Left forelimb (tissue), 1 donor: ENCODE measurements at regions not wholly inside any gene's neighbourhood (a gene's known extent, or its start where the extent isn't known, plus 50 kb on each side); places are given as distances from the start of the nearest gene placed in this dataset.
A peak's percentile ranks its signal among the peaks of the same experiment; 100 is the strongest.

Source experiments
- DNase-seq: peaks from one replicate; pipeline ENCODE4 v3.0.0-alpha.2; 2018; ENCODE audit warnings: low spot score

DNA sequence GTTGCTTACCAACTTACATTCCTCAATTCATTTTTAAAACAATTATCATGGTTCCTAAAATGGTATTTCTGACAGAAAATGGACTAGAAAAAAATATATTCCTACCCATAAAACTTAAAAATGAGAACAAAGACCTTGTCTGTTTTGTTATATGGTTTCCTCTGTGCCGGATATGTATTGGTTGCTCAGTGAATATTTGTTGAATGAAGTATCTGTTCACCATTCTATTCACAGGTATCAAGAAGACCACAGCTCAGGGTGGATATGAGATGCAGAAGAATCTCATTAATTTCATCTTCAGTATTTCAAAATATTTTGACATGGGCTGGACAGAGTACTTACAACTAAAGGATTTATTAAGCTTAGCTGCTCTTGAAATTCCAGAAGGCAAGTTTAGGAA, 58.1 kb downstream of the TUSC7 start:
- no peak for DNase-seq

DNA sequence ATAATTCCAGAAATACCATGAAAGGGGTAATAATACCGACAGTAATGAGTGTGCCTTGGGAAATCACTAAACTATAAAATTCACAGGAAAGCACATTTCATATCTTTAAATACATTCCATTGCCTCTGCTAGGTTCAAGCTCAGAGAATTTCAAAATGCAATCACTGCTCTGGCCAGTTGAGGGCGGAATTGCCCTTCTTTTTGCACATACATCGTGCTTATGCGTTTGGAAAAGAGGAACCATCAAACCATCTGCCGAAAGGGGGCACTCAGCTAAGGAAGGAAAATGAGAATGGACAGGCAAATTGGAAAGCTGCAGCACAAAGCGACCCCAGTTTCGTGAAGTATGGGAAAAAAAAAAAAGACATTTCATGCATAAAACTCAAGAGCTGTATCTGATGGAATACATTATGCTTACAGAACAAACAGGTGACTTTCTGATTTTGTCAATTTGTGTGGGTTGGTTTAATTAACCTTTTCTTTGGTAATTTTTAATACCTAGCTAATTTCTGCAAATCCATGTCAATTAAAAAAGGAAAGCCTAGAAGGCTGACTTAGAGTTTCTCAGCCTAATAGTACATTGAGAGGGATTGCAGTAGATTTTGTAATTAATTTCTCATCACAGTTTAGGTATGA, 61.4 kb downstream of the TUSC7 start:
- DNase-seq, result peak; percentile 69

DNA sequence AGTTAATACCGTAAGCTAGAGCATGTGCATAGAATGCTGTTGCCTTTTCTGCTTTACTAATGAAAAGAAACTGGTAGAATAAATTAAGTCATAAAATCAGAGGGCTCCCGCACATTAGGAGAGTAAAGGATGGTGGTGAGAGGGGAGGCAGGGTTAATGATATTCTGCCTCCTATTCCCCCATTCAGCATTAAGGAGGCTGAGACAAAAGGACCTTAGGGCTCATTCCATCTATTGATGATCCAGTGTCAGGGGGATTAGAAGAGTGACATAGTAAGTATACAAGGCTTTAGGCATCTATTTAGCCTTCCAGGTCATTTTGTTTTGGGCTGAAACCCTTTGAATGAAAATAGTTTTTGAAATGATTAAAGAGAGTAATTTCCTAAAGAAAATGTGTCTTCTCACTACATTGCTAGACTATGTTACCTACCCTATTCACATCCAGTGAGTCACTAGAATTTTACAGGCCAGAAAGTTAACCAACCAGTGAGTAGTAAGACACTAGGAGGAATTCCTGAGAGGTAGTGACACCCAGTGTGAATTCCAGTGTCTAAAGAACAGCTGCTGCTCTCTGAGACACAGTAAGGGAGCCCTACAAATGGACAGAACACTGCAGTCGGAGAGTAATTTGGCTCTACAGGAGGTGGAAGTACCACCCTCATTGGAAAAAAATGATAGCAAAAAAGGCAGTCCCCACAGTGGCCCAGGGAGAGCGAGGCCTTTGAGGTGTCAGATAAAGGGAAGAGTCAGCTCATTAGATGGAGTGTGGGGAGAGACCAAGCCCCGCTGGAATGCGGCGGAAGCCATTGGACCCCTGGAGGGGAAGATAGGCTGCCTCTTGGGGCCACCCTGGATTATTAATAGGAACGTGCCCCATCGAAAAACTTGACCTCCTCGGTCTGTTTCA, 67.6 kb downstream of the TUSC7 start:
- no peak for DNase-seq

DNA sequence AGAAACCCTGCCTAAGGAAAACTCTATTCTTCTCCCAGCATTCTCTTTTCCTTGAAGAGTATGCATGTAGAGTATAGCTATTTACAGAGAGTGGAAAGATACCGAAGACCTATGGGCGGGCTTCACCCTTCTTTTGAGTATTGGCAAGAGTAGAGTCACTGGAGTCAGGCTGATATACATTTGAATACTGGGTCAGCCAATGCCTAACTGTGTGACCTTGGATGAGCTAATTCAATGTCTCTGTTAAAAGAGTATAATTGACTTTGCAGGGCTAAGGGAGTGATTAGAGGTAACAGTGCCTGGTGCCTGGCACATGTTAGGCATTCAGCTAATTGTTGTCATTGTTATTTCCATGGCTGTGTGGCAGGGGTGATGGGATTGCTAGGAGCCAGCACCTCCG, 75.6 kb downstream of the TUSC7 start:
- DNase-seq, result no peak

DNA sequence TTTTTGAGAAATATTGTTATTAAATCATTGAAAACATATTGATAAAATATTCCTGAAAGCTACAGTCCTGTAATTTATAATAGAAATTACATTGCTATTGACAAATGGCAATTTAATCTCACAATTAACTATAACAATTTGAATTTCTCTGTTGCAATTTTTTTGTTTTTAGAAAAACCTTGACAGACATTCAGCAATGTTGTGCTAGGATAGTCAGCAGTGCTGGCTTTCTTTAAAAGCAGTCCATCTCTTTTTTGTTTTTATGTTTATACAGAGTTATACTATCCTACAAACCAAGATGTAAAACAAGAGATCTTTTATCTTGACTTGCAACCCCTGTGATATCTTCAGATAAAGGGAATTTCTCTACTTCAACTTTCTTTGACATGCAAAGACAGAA, 93.1 kb downstream of the TUSC7 start:
- no peak for DNase-seq

DNA sequence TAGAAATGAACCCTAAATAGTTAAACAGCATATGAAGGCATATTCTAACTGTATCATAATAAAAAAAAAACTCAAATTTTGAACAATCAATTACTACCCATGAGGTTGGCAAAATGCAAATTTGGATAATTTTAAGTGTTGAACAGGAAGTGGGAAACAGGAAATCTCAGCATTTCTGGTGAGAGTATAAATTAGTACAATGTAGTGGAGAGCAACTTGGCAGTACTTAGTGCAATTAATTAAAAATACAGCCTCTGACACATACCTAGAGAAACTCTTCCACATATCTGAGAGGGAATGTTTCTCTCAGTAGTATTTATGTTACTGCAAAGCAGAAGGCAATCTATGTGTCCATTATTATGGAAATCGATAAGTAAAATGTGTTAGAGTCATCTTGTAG, 96.8 kb downstream of the TUSC7 start:
- no peak for DNase-seq

DNA sequence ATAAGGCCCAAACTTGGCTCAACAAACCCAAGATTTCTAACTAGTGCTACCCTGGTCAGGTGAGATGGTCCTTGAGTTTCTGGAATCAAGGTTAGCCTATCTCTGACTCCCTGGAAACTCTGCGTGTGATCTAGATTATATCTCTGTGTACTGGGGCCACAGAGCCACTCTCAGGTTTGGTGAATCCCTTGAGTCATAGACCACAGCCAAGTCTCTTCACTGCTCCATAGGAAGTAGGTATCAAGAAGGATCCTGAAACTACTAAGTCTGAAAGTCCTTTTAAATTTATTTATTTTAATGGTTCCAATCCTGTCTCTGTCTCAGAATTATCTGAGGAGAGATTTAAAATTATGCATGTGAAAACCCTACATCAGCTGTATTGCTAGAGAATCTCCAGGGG, 99.1 kb downstream of the TUSC7 start:
- no peak for DNase-seq

DNA sequence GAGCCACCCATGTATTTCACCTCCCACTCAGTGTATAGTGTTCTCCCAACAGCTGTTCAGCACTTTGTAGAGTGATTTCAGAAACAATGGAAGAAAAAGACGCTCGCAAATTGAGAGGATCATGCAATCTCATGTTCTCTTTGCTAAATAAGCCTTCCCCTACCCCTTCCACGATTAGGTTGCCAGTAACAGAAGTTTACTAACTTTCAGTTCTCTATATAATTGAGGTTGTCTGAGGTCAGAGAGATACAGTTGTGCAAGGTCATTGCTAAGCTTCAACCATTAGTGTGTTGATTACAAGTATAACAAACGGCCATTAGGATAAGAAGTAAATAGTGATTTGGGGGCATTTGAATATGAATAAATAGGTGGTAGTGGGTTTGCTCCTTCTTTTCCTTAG, 99.6 kb downstream of the TUSC7 start:
- DNase-seq, result no peak

DNA sequence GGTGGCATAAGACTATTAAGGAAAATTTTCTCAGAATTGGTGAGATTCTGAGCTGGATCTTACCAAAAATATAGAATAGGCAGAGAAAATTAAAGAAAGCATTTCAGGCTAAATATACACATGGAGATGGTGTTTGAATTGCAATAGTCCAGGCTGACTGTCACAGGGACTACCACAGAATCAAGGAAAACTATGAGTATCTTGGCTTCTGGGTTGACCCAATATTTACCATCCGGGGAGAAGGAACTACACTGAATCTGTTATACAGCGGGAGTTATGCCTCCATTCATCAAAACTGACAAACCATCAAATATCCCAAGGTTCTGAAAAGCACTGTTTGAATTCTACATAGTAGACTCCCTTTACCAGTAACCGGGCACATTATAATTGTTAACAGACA, 102.2 kb downstream of the TUSC7 start:
- DNase-seq, result no peak

DNA sequence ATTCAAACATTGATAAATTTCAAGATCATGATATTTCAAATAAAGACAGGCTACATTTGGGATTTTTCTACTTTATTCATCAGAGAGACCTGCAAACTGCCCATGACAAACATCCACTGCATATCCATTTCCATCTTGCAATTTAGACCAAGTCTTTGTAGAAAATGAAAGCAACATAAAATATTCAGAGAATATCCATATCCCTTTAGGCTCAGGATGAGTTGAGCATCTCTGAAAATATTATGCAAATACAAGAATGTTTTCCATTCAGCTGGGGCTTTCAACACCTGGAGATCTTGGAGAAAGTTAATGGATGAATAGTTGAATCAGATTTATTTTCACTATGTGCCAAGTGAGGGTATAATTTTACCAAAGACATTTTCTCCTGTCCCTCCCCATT, 103.4 kb downstream of the TUSC7 start:
- DNase-seq, result no peak

DNA sequence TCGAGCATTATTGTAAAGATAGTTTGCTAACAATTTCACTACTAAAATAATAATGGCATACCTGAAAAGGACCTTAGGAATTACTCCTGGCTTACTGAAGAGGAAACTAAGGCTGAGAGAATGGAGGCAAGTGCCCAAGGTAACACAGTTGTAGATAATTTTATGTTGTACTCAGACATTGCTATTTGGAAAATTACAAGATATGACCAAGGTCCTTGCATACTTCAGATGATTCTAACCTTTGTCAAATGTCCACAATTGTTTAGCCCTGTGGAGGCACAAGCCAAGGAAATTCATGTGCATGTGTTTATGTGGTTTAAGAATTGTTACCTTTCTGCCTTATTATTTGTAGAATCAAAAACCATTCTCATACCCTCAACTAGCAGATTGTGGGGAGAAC, 105.7 kb downstream of the TUSC7 start:
- DNase-seq, result no peak

DNA sequence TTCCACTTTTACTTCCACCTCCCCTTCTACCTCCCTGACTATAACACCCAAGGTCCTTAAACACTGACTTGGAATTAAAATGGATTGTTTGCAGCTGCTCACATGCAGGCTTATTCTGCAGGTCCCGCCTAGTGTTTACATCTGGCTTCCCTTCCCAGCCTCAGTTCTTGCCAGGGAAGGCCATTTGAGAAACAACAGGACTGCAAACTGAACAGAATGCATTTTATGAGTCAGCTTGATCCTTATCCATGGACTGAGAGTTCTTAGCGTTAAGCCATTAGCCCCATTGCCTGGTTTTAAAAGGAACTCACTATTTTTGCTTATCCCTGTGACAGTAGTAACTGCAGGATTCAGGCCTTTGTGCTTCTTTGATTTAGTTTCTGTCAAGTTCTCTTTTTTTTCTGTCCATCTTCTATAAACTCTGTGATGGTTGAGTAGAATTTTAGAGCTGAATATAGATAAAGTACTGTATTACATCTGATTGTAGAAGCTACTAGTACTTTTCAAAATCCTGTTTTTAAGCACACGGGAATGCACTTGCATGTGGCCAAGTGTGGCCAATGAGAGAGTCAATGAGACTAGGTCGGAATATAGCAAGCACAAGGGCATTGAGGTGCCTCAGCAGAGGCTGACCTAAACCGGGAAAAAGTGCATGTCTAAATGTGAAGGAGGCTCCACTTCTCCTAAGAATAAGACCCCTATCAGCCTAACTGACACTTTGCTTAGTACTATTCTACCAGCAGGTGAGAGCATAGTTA, 106.4 kb downstream of the TUSC7 start:
- DNase-seq, result no peak

DNA sequence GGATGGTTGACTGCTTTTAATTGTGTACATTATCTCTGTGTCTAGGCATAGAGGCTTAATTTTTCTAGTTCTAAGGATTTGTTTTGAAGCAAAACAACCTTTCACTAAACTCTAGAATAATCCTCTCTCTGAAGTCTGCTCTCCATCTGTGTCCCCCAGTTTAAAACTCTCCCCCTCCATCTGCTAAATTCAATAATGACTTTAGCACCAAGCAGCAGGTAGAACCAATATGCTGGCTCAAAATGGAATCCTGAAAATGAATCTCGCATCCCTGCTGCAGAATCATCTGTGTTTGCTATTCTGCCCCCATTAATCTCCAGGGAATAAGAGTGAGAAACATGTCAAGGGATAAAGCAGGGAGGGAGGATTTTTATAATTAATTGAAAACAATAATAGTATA, 111.8 kb downstream of the TUSC7 start:
- DNase-seq, result no peak

DNA sequence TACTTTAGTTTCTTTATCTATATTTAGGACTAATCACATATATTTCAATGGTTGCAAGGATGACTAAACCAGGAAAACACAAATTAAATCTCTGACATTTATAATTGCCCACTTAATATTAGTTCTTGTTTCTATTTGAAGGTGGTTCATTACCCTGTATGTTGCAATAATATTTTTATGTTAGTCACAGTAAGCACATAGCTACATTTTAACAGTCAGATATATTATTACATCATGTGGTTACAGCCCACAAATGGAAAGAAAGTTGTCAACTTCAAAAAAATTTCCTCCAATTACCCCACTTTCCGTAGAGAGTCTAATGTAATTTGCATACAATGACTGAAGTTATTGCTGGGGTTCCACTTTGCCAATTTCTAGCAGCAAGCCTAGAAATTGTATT, 114.6 kb downstream of the TUSC7 start:
- no peak for DNase-seq

DNA sequence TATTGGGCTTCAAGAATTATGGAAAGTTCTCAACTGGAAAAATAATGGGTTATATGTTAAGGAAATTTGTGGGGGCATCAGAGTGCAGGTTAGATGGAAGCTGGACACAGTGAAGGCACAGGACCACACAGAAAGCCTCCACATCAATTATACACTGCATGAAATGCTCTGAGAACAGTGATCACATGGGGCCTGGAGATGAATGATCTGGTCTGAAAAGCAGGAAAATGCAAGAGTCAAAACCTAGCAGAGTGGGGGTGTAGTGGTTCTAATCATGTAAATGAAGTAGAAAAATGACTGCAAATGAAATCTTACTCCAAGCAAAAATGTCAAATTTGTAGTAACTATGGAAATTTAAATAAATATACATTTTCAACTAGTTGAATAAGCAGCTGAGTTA, 123.6 kb downstream of the TUSC7 start:
- no peak for DNase-seq

DNA sequence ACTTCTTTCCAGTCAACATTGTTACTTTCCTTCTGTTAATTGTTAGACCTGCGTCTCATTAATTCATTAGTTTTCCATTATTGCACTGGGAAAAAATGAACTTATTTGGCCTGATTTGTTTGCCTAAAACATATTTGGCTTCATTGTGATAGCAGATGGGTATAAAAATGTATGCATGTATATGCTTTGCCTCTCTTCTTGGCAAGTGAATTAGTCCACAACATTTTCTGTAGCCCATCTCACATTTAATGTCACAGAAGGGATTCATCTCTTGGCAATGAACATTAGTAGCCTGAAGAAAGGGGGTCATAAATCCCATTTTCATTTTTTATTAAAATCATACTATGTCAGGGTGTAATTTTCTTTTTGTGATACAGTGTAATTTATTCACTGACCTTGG, 125.2 kb downstream of the TUSC7 start:
- DNase-seq, result no peak

DNA sequence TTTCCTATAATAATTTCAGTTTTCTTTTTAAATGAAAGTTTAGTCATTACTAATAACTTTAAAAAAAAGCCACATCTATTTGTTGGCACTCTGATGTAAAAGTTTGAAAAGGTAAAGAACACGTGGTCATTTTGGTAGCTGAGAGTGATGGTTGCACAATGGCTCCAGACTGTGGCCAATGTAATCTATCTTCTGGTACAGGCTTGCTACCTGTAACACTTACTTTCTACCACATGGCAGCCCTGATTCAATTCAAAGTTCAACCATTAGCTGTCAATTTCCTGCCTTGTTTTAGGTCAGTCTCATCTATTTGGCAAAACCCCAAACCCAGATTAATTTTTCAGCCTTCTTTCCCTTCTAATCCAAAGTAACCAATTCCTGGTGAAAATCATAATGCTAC, 126.1 kb downstream of the TUSC7 start:
- DNase-seq, result no peak

DNA sequence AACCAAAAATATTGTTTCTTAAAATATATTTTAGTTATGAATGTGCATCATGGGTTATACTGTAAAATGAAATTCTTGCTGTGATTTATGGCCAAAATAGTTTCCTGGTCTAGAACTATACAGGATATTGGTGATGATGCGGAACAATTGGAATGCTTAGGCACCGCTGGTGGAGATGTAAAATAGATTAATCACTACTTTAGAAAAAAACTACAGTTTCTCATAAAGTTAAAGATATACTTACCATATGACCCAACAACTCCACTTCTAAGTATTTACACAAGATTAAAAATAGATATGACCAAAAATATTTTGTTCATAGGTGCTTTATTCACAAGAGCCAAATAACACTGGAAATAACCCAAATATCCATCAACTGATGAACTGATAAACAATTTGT, 126.7 kb downstream of the TUSC7 start:
- no peak for DNase-seq

DNA sequence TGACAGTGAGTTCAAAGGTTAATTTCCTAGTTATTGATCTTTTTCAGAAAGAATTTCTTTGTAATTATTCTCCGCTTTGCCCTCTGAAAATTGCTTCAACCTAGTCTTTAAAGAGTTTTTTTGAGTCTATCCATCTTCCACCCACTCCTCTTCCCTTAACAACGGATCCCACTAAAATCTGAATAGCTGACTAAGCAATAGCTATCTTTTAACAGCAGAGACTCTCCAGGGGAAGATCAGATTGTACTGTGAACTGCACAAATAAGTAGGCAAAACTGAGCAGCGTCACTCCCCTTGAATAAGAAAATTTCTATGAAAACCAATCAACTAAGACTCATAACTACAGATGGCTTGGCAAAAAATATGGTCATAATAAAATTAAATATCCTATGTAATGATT, 127.9 kb downstream of the TUSC7 start:
- DNase-seq, result no peak

DNA sequence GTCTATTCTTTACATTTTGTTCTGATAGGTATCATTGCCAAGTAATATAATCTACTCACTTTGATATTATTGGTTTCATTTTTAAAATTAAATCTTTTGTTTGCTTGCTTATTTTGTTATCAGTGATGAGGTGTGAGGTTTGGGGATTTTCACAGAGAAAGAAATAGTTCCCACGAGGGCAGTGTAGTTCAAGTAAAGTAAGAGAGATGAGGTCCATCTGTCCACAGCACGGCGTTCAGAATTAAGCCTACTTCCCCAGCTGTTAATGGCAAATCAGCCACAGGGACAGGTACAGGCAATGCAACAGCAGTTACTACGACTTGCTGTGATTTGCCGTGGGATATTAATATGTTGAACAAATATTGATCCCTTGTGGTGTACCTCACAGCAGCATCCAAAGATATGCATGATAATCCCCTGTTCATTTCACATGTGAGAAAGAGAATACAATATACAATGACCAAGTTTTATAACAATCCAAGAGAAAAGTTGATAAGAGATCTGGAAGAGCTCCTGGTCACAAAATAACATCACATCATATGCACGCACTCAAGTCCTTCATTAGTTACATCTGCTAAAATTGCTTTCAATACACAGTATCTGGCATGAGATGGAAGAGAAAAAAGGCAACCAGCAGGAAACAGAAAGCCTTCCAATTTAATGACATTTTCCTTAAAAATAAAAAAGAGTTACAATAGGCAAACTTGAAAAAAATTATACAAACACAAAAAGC, 131.6 kb downstream of the TUSC7 start:
- no peak for DNase-seq

DNA sequence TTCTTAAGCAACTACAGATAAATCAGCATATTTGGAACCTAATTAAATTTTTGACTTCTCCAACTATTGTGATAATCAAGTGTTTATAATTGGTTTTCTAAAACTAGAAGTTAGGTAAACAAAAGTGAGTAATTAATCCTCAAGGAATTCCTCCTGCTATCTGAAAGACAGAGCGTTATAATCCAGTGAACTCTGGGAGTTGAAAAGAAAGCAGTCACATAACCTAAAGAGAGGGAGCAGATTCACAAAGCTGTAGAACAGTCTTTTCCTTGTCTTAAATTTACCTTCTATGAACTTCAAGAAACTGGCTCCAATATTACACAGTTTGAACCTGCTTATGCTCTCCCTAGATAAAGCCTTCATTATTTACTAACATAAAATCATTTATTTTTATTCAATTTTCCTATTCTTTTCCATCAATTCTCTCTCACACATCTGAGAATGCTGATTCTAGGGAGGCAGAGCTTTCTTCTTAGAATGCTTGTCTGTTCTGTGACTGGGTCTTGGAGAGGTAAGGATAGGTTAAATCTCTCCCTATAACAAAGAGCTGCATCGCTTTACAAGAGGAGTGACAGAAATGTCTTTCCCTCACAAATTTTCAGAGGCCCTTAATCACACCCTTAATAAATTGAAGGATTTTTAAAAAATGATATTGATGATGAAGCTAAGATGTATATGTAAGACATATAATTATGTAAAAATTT, 132.8 kb downstream of the TUSC7 start:
- no peak for DNase-seq
